Parathyroid adenoma (tissue), 2 donors: ENCODE measurements at regions not wholly inside any gene's neighbourhood (a gene's known extent, or its start where the extent isn't known, plus 50 kb on each side); places are given as distances from the start of the nearest gene placed in this dataset.
"Not testable (repeated sequence)": the region's sequence is repeated elsewhere in the genome, so short reads cannot be mapped to it uniquely, and the experiment has no call there.

Source experiments
- H2AFZ ChIP-seq: fragments of 300-600 bp; sonication (generic); one replicate; pipeline ENCODE4 v1.7.0; 2017; ENCODE audit warnings: antibody characterized with exemption, mild to moderate bottlenecking
- H3K27ac ChIP-seq: fragments of 300-600 bp; sonication (generic); one replicate; pipeline ENCODE4 v1.7.0; 2017
- H3K27me3 ChIP-seq: fragments of 300-600 bp; sonication (generic); one replicate; pipeline ENCODE4 v1.7.0; 2017; ENCODE audit warnings: low read length; ENCODE audit not compliant: control insufficient read depth, insufficient read depth
- H3K36me3 ChIP-seq: fragments of 300-600 bp; sonication (generic); one replicate; pipeline ENCODE4 v1.7.0; 2017; ENCODE audit warnings: low read length; ENCODE audit not compliant: control insufficient read depth, insufficient read depth
- H3K4me1 ChIP-seq: fragments of 300-600 bp; sonication (generic); one replicate; pipeline ENCODE4 v1.7.0; 2017; ENCODE audit warnings: control low read depth
- H3K4me2 ChIP-seq: fragments of 300-600 bp; sonication (generic); one replicate; pipeline ENCODE4 v1.7.0; 2017; ENCODE audit warnings: low read length
- H3K4me3 ChIP-seq: fragments of 300-600 bp; sonication (generic); one replicate; pipeline ENCODE4 v1.7.0; 2017; ENCODE audit warnings: low read depth, low read length
- H3K79me2 ChIP-seq: fragments of 300-600 bp; sonication (generic); one replicate; pipeline ENCODE4 v1.7.0; 2017; ENCODE audit warnings: control low read depth
- H3K9ac ChIP-seq: fragments of 300-600 bp; sonication (generic); one replicate; pipeline ENCODE4 v1.7.0; 2017; ENCODE audit warnings: mild to moderate bottlenecking
- H3K9me3 ChIP-seq: fragments of 300-600 bp; sonication (generic); one replicate; pipeline ENCODE4 v1.7.0; 2017; ENCODE audit warnings: low read length; ENCODE audit not compliant: control insufficient read depth
- TF ChIP-seq, protein P1 (sequence below): fragments of 300-600 bp; sonication (generic); IDR thresholded peaks from one replicate; pipeline ENCODE4 v1.7.0; 2017; ENCODE audit warnings: antibody characterized with exemption, mild to moderate bottlenecking
- donor health status: primary hyperparathyroidism.

- H3K4me2 ChIP-seq, result no peak overlapping the region
- H3K9ac ChIP-seq, result no peak overlapping the region
- TF ChIP-seq, protein P1, sequence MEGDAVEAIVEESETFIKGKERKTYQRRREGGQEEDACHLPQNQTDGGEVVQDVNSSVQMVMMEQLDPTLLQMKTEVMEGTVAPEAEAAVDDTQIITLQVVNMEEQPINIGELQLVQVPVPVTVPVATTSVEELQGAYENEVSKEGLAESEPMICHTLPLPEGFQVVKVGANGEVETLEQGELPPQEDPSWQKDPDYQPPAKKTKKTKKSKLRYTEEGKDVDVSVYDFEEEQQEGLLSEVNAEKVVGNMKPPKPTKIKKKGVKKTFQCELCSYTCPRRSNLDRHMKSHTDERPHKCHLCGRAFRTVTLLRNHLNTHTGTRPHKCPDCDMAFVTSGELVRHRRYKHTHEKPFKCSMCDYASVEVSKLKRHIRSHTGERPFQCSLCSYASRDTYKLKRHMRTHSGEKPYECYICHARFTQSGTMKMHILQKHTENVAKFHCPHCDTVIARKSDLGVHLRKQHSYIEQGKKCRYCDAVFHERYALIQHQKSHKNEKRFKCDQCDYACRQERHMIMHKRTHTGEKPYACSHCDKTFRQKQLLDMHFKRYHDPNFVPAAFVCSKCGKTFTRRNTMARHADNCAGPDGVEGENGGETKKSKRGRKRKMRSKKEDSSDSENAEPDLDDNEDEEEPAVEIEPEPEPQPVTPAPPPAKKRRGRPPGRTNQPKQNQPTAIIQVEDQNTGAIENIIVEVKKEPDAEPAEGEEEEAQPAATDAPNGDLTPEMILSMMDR, result no peak
- H3K79me2 ChIP-seq, result no peaks in the 10 kb centered on the region
- no peaks in the 10 kb centered on the region for H3K36me3 ChIP-seq
- H3K4me1 ChIP-seq, result no peaks in the 10 kb centered on the region
- no peaks in the 10 kb centered on the region for H3K27me3 ChIP-seq
- H3K9me3 ChIP-seq, result no peaks in the 10 kb centered on the region
- no peak overlapping the region for H3K27ac ChIP-seq
- H3K4me3 ChIP-seq, result no peak overlapping the region
- no peak overlapping the region for H2AFZ ChIP-seq
Observed at GRCh38 chr5:30384171-30384570, 809.3 kb upstream of the CDH6 start.

GRCh38 chr5:30380228-30380627, 813.3 kb upstream of the CDH6 start:
- H3K36me3 ChIP-seq, result no peaks in the 10 kb centered on the region
- no peak overlapping the region for H2AFZ ChIP-seq
- H3K4me1 ChIP-seq, result no peaks in the 10 kb centered on the region
- no peak overlapping the region for H3K4me3 ChIP-seq
- TF ChIP-seq, protein P1, result no peak
- no peak overlapping the region for H3K9ac ChIP-seq
- no peak overlapping the region for H3K4me2 ChIP-seq
- no peaks in the 10 kb centered on the region for H3K9me3 ChIP-seq
- no peaks in the 10 kb centered on the region for H3K79me2 ChIP-seq
- H3K27ac ChIP-seq, result no peak overlapping the region
- no peaks in the 10 kb centered on the region for H3K27me3 ChIP-seq

DNA sequence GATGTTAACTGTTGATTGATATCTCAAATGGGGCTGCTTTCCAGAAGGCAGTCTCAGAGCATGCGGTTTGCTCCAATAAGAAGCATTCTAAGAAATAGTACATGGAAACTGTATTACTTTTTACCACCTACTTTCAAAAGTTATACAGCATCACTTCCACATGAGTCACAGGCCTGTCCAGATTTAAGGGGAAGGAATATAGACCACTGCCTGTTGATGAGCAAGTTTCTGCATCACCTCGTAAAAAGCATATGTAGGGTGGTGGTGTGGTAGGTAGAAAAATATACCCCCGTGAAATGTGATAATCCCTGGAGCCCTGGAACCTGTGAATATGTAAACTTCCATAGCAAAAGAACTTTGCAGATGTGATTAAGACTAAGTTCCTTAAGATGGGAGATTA, 816.6 kb upstream of the CDH6 start:
- TF ChIP-seq, protein P1, result no peak
- no peak overlapping the region for H3K4me3 ChIP-seq
- H3K27me3 ChIP-seq, result no peaks in the 10 kb centered on the region
- H3K9ac ChIP-seq, result no peak overlapping the region
- no peaks in the 10 kb centered on the region for H3K79me2 ChIP-seq
- no peak overlapping the region for H3K4me2 ChIP-seq
- no peaks in the 10 kb centered on the region for H3K4me1 ChIP-seq
- H3K9me3 ChIP-seq, result no peaks in the 10 kb centered on the region
- no peak overlapping the region for H2AFZ ChIP-seq
- no peak overlapping the region for H3K27ac ChIP-seq
- H3K36me3 ChIP-seq, result no peaks in the 10 kb centered on the region

DNA sequence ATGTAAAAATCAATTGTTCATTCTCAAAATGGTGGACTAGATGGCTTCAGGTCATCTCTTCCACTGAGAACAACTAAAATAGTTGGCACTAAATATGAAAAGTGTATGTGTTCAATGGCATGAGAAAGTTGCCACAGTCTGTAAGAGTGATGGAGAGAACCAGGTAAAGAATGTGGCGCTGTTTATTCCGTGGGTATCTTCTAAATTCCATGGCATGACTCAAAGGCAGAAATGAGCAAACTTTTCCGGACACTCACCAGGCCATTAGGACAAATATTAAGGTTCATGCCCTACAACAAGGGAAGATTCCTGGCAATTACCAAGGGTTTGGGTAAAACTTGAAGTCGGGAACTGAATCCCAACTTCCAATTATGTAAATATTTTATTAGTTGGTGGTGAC, 825.4 kb upstream of the CDH6 start:
- H3K9me3 ChIP-seq, result no peaks in the 10 kb centered on the region
- H2AFZ ChIP-seq, result no peak overlapping the region
- H3K9ac ChIP-seq, result no peak overlapping the region
- no peak overlapping the region for H3K4me2 ChIP-seq
- H3K36me3 ChIP-seq, result no peaks in the 10 kb centered on the region
- no peak overlapping the region for H3K27ac ChIP-seq
- TF ChIP-seq, protein P1, result no peak
- no peak overlapping the region for H3K4me3 ChIP-seq
- no peaks in the 10 kb centered on the region for H3K4me1 ChIP-seq
- no peaks in the 10 kb centered on the region for H3K79me2 ChIP-seq
- H3K27me3 ChIP-seq, result no peaks in the 10 kb centered on the region

DNA sequence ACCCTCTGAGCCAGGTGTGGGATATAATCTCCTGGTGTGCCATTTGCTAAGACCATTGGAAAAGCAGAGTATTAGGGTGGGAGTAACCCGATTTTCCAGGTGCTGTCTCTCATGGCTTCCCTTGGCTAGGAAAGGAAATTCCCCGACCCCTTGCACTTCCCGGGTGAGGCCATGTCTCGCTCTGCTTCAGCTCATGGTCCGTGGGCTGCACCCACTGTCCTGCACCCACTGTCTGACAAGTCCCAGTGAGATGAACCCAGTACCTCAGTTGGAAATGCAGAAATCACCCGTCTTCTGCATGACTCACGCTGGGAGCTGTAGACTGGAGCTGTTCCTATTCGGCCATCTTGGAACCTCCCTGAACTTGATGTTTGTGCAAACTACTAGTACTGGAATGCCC, 828.5 kb upstream of the CDH6 start:
- not testable (repeated sequence) for H3K27me3 ChIP-seq, H3K27ac ChIP-seq, H3K9me3 ChIP-seq, H3K4me1 ChIP-seq, H3K4me3 ChIP-seq, H3K36me3 ChIP-seq, H3K4me2 ChIP-seq, H3K79me2 ChIP-seq, H3K9ac ChIP-seq, H2AFZ ChIP-seq
